Natural killer cell treated with Interleukin-12 subunit alpha and Interleukin-12 subunit beta and Interleukin-15 and Interleukin-18, amount 100 ng/mL, for 72 hours (primary cell): ENCODE measurements at regions not wholly inside any gene's neighbourhood (a gene's known extent, or its start where the extent isn't known, plus 50 kb on each side); places are given as distances from the start of the nearest gene placed in this dataset.

ENCODE experiments used
- ATAC-seq, 2 donors: fragments of 150-1000 bp; cut with Tn5 transposase in 1 of 2; sonication (Bioruptor Pico), chemical (Tn5 transposase) in 1 of 2; 2 replicates each; pipeline ENCODE4 v1.10.0; 2021
- DNase-seq: peaks from one replicate; pipeline ENCODE4 v3.0.0; 2022; ENCODE audit warnings: low spot score
- H3K27ac Mint-ChIP-seq, 2 donors: 1 replicate in 1 of 2; 2 replicates in 1 of 2; pipeline ENCODE4 v1.8.0; 2022; ENCODE audit warnings: mixed read lengths in 2 of 2, mild to moderate bottlenecking in 1 of 2, moderate library complexity in 1 of 2
- H3K27me3 Mint-ChIP-seq, 2 donors: 1 replicate in 1 of 2; 2 replicates in 1 of 2; pipeline ENCODE4 v1.8.0; 2022; ENCODE audit warnings: mixed read lengths in 2 of 2
- H3K36me3 Mint-ChIP-seq: one replicate; pipeline ENCODE4 v1.8.0; 2022; ENCODE audit warnings: mixed read lengths
- H3K4me1 Mint-ChIP-seq, 2 donors: 1 replicate in 1 of 2; 2 replicates in 1 of 2; pipeline ENCODE4 v1.8.0; 2022; ENCODE audit warnings: low read depth in 2 of 2, mixed read lengths in 2 of 2, mild to moderate bottlenecking in 1 of 2
- H3K4me3 Mint-ChIP-seq: one replicate; pipeline ENCODE4 v1.8.0; 2022; ENCODE audit warnings: mixed read lengths
- H3K9me3 Mint-ChIP-seq: 2 replicates; pipeline ENCODE4 v1.8.0; 2022; ENCODE audit warnings: mixed read lengths

- H3K4me3 Mint-ChIP-seq, result no peak overlapping the region
- H3K9me3 Mint-ChIP-seq, result peaks cover 12% of the 10 kb centered on the region
- no peaks in the 10 kb centered on the region for H3K4me1 Mint-ChIP-seq
- DNase-seq (no peak), ATAC-seq (no peak)
- H3K27ac Mint-ChIP-seq, result no peak overlapping the region
- H3K36me3 Mint-ChIP-seq, result peaks cover 4% of the 10 kb centered on the region
- H3K27me3 Mint-ChIP-seq, result no peaks in the 10 kb centered on the region
These were observed 925.4 kb downstream of the CDH11 start for GRCh38 chr16:64196444-64196843.

- no peak for DNase-seq
- Mint-ChIP-seq H3K36me3 (peaks cover 5% of the 10 kb centered on the region), H3K4me3 (no peak overlapping the region), H3K4me1 (no peaks in the 10 kb centered on the region), H3K27me3 (no peaks in the 10 kb centered on the region), H3K27ac (no peak overlapping the region), H3K9me3 (peaks cover 17% of the 10 kb centered on the region)
- ATAC-seq, result no peak
These were observed 935.9 kb downstream of the CDH11 start for GRCh38 chr16:64185954-64186353.

GRCh38 chr16:64184156-64184555 lies 937.7 kb downstream of the CDH11 start:
- Mint-ChIP-seq H3K9me3 (peaks cover 13% of the 10 kb centered on the region), H3K27me3 (no peaks in the 10 kb centered on the region), H3K27ac (no peak overlapping the region)

GRCh38 chr16:64182985-64183384 lies 938.9 kb downstream of the CDH11 start:
- Mint-ChIP-seq H3K27ac (no peak overlapping the region), H3K9me3 (peaks cover 13% of the 10 kb centered on the region), H3K4me3 (no peak overlapping the region), H3K4me1 (no peaks in the 10 kb centered on the region), H3K27me3 (no peaks in the 10 kb centered on the region), H3K36me3 (peaks cover 10% of the 10 kb centered on the region)
- DNase-seq (no peak), ATAC-seq (no peak)

More at GRCh38 chr16:64184156-64184555, 937.7 kb downstream of the CDH11 start:
- Mint-ChIP-seq H3K4me3 (no peak overlapping the region), H3K36me3 (peaks cover 8% of the 10 kb centered on the region), H3K4me1 (no peaks in the 10 kb centered on the region)
- DNase-seq (no peak), ATAC-seq (no peak)

GRCh38 chr16:64181271-64181925 lies 940.5 kb downstream of the CDH11 start:
- peaks cover 18% of the 10 kb centered on the region for H3K9me3 Mint-ChIP-seq
- no peak for DNase-seq
- peaks cover 17% of the 10 kb centered on the region for H3K36me3 Mint-ChIP-seq
- no peak overlapping the region for H3K27ac Mint-ChIP-seq
- ATAC-seq, result no peak
- H3K27me3 Mint-ChIP-seq, result no peaks in the 10 kb centered on the region
- H3K4me1 Mint-ChIP-seq, result no peaks in the 10 kb centered on the region
- no peak overlapping the region for H3K4me3 Mint-ChIP-seq

- H3K36me3 Mint-ChIP-seq, result peaks cover 17% of the 10 kb centered on the region
- no peak overlapping the region for H3K4me3 Mint-ChIP-seq
- no peaks in the 10 kb centered on the region for H3K4me1 Mint-ChIP-seq
- H3K27me3 Mint-ChIP-seq, result no peaks in the 10 kb centered on the region
- no peak for DNase-seq
- no peak overlapping the region for H3K27ac Mint-ChIP-seq
- ATAC-seq, result no peak
- H3K9me3 Mint-ChIP-seq, result peaks cover 18% of the 10 kb centered on the region
These were observed 941.5 kb downstream of the CDH11 start for GRCh38 chr16:64180136-64180900.

GRCh38 chr16:64174327-64174726 lies 947.5 kb downstream of the CDH11 start:
- Mint-ChIP-seq H3K27ac (no peak overlapping the region), H3K9me3 (peaks cover 16% of the 10 kb centered on the region), H3K4me3 (no peak overlapping the region), H3K36me3 (peaks cover 10% of the 10 kb centered on the region), H3K4me1 (no peaks in the 10 kb centered on the region), H3K27me3 (no peaks in the 10 kb centered on the region)
- ATAC-seq, result no peak
- no peak for DNase-seq

- H3K27me3 Mint-ChIP-seq, result no peaks in the 10 kb centered on the region
These were observed 949.2 kb downstream of the CDH11 start for GRCh38 chr16:64172652-64173051.

GRCh38 chr16:64172226-64172625 lies 949.6 kb downstream of the CDH11 start:
- H3K27ac Mint-ChIP-seq, result no peak overlapping the region
- DNase-seq, result no peak
- H3K36me3 Mint-ChIP-seq, result peaks cover 2% of the 10 kb centered on the region
- H3K4me3 Mint-ChIP-seq, result no peak overlapping the region
- H3K4me1 Mint-ChIP-seq, result no peaks in the 10 kb centered on the region
- H3K9me3 Mint-ChIP-seq, result peaks cover 12% of the 10 kb centered on the region
- ATAC-seq, result no peak
- no peaks in the 10 kb centered on the region for H3K27me3 Mint-ChIP-seq

More at GRCh38 chr16:64172652-64173051, 949.2 kb downstream of the CDH11 start:
- Mint-ChIP-seq H3K9me3 (peaks cover 16% of the 10 kb centered on the region), H3K4me3 (no peak overlapping the region), H3K36me3 (peaks cover 6% of the 10 kb centered on the region), H3K27ac (no peak overlapping the region), H3K4me1 (no peaks in the 10 kb centered on the region)
- DNase-seq, result no peak
- ATAC-seq, result no peak

GRCh38 chr16:64171632-64172031 lies 950.2 kb downstream of the CDH11 start:
- Mint-ChIP-seq H3K36me3 (no peaks in the 10 kb centered on the region), H3K9me3 (peaks cover 11% of the 10 kb centered on the region), H3K27ac (no peak overlapping the region), H3K27me3 (no peaks in the 10 kb centered on the region), H3K4me1 (no peaks in the 10 kb centered on the region), H3K4me3 (no peak overlapping the region)
- DNase-seq, result no peak
- ATAC-seq, result no peak

GRCh38 chr16:64168371-64168770 lies 953.5 kb downstream of the CDH11 start:
- Mint-ChIP-seq H3K36me3 (no peaks in the 10 kb centered on the region), H3K27ac (no peak overlapping the region)

GRCh38 chr16:64167936-64168335 lies 953.9 kb downstream of the CDH11 start:
- DNase-seq, result no peak
- Mint-ChIP-seq H3K4me1 (no peaks in the 10 kb centered on the region), H3K9me3 (peaks cover 13% of the 10 kb centered on the region), H3K36me3 (no peaks in the 10 kb centered on the region), H3K27me3 (no peaks in the 10 kb centered on the region), H3K27ac (no peak overlapping the region), H3K4me3 (no peak overlapping the region)
- no peak for ATAC-seq

More at GRCh38 chr16:64168371-64168770, 953.5 kb downstream of the CDH11 start:
- no peaks in the 10 kb centered on the region for H3K27me3 Mint-ChIP-seq
- peaks cover 13% of the 10 kb centered on the region for H3K9me3 Mint-ChIP-seq
- DNase-seq, result no peak
- H3K4me3 Mint-ChIP-seq, result no peak overlapping the region
- ATAC-seq, result no peak
- H3K4me1 Mint-ChIP-seq, result no peaks in the 10 kb centered on the region

GRCh38 chr16:64165368-64165767 lies 956.5 kb downstream of the CDH11 start:
- H3K9me3 Mint-ChIP-seq, result peaks cover 9% of the 10 kb centered on the region
- H3K27me3 Mint-ChIP-seq, result no peaks in the 10 kb centered on the region
- no peak for DNase-seq
- ATAC-seq, result no peak
- no peaks in the 10 kb centered on the region for H3K4me1 Mint-ChIP-seq
- no peak overlapping the region for H3K4me3 Mint-ChIP-seq
- H3K36me3 Mint-ChIP-seq, result no peaks in the 10 kb centered on the region
- H3K27ac Mint-ChIP-seq, result no peak overlapping the region

GRCh38 chr16:64162613-64163375 lies 959.1 kb downstream of the CDH11 start:
- H3K27ac Mint-ChIP-seq, result no peak overlapping the region
- H3K27me3 Mint-ChIP-seq, result no peaks in the 10 kb centered on the region
- no peaks in the 10 kb centered on the region for H3K36me3 Mint-ChIP-seq
- no peak overlapping the region for H3K4me3 Mint-ChIP-seq
- no peak for ATAC-seq
- DNase-seq, result no peak
- H3K9me3 Mint-ChIP-seq, result peaks cover 8% of the 10 kb centered on the region
- H3K4me1 Mint-ChIP-seq, result no peaks in the 10 kb centered on the region
